B cell (primary cell): ENCODE measurements at regions not wholly inside any gene's neighbourhood (a gene's known extent, or its start where the extent isn't known, plus 50 kb on each side); places are given as distances from the start of the nearest gene placed in this dataset.
"Not testable (repeated sequence)": the region's sequence is repeated elsewhere in the genome, so short reads cannot be mapped to it uniquely, and the experiment has no call there.

Experiments used
- ATAC-seq: fragments of 200-7000 bp; cut with Tn5 transposase; one replicate; pipeline ENCODE4 v1.10.0; 2021; ENCODE audit warnings: low read depth, mild to moderate bottlenecking, moderate number of reproducible peaks, moderate library complexity
- CTCF ChIA-PET: fragments of 350-600 bp; sonication (Branson Sonifier 250); formaldehyde crosslinking; loops from one replicate; lab custom pipeline; 2021; ENCODE audit warnings: antibody characterized with exemption, inconsistent platforms; lab: Charles Lee
- POLR2A ChIA-PET: fragments of 350-600 bp; sonication (Branson Sonifier 250); formaldehyde crosslinking; loops from one replicate; lab custom pipeline; 2021; ENCODE audit warnings: antibody characterized with exemption; lab: Charles Lee
- DNase-seq: peaks from one replicate; pipeline ENCODE4 v3.0.0; 2013
- H2AFZ ChIP-seq: 2 replicates; pipeline ENCODE4 v1.6.1; 2012; ENCODE audit warnings: mild to moderate bottlenecking, low read depth, low read length; ENCODE audit not compliant: insufficient read depth, poor library complexity, severe bottlenecking
- H3K27ac ChIP-seq, 2 donors: 1 replicate in 1 of 2; 2 replicates in 1 of 2; pipeline ENCODE4 v1.5.1; 2012 to 2013; ENCODE audit warnings: low read length in 2 of 2, mild to moderate bottlenecking in 2 of 2, moderate library complexity in 1 of 2
- H3K27me3 ChIP-seq, 4 experiments: fragments of 200-600 bp in 1 of 4; sonication (generic) in 1 of 4; replicated peaks in 1 of 4; 1 replicate in 2 of 4; 2 replicates in 2 of 4; pipeline versions ENCODE4 v1.6.1 to v1.7.0; 2013 to 2016; ENCODE audit warnings: low read length in 3 of 4, mild to moderate bottlenecking in 2 of 4, mixed read lengths in 1 of 4, moderate library complexity in 1 of 4; ENCODE audit not compliant: insufficient read depth in 4 of 4, control insufficient read depth in 3 of 4; ENCODE audit errors: control extremely low read depth in 1 of 4
- H3K36me3 ChIP-seq, 2 experiments: replicated peaks in 1 of 2; 1 replicate in 1 of 2; 2 replicates in 1 of 2; pipeline versions ENCODE4 v1.6.1 to v1.7.1; 2013; ENCODE audit warnings: low read length in 1 of 2; ENCODE audit not compliant: insufficient read depth in 2 of 2, control insufficient read depth in 1 of 2; ENCODE audit errors: control extremely low read depth in 1 of 2, extremely low read depth in 1 of 2
- H3K4me1 ChIP-seq, 2 donors: fragments of 200-600 bp in 1 of 2; sonication (generic) in 1 of 2; 1 replicate in 1 of 2; 2 replicates in 1 of 2; pipeline versions ENCODE4 v1.5.1 to v1.6.1; 2013 to 2017; ENCODE audit warnings: low read length in 2 of 2; ENCODE audit not compliant: control insufficient read depth in 2 of 2, insufficient read depth in 2 of 2
- H3K4me2 ChIP-seq: replicated peaks from 2 replicates; pipeline ENCODE3; 2012; ENCODE audit warnings: mild to moderate bottlenecking, low read depth, low read length; ENCODE audit not compliant: poor library complexity, severe bottlenecking
- H3K4me3 ChIP-seq, 5 experiments: fragments of 200-600 bp in 1 of 5; sonication (generic) in 1 of 5; 1 replicate in 3 of 5; 2 replicates in 2 of 5; pipeline versions ENCODE4 v1.5.1 to v1.7.0; 2011 to 2016; ENCODE audit warnings: low read length in 4 of 5, mild to moderate bottlenecking in 4 of 5, low read depth in 2 of 5, control low read depth in 1 of 5, moderate library complexity in 1 of 5; ENCODE audit not compliant: insufficient read depth in 1 of 5; ENCODE audit errors: control extremely low read depth in 1 of 5, extremely low read depth in 1 of 5
- H3K79me2 ChIP-seq: fragments of 200-600 bp; sonication (generic); one replicate; pipeline ENCODE4 v1.6.0; 2016; ENCODE audit warnings: low read length; ENCODE audit not compliant: control insufficient read depth, insufficient read depth
- H3K9ac ChIP-seq: fragments of 200-600 bp; sonication (generic); 2 replicates; pipeline ENCODE4 v1.6.1; 2017; ENCODE audit warnings: mild to moderate bottlenecking, low read length, moderate library complexity
- H3K9me3 ChIP-seq, 3 donors: one replicate each; pipeline versions ENCODE4 v1.6.1 to v1.7.1; 2013; ENCODE audit warnings: low read length in 2 of 3; ENCODE audit not compliant: control insufficient read depth in 2 of 3, insufficient read depth in 1 of 3; ENCODE audit errors: control extremely low read depth in 1 of 3
- H4K20me1 ChIP-seq: 2 replicates; pipeline ENCODE4 v1.6.0; 2012; ENCODE audit warnings: mild to moderate bottlenecking, low read length; ENCODE audit not compliant: insufficient read depth, control insufficient read depth, poor library complexity, severe bottlenecking
- H3K27ac Mint-ChIP-seq: one replicate; pipeline ENCODE4 v1.8.0; 2021; ENCODE audit warnings: mixed read lengths
- H3K27me3 Mint-ChIP-seq: one replicate; pipeline ENCODE4 v1.8.0; 2021; ENCODE audit warnings: mixed read lengths
- H3K4me1 Mint-ChIP-seq: one replicate; pipeline ENCODE4 v1.8.0; 2021; ENCODE audit warnings: mixed read lengths
- H3K4me3 Mint-ChIP-seq: one replicate; pipeline ENCODE4 v1.8.0; 2021; ENCODE audit warnings: mixed read lengths
- H3K9me3 Mint-ChIP-seq: one replicate; pipeline ENCODE4 v1.8.0; 2022; ENCODE audit warnings: mixed read lengths; ENCODE audit not compliant: insufficient read depth
- CTCF ChIP-seq: fragments of 200-600 bp; IDR thresholded peaks from one replicate; pipeline ENCODE4 v1.8.0; 2022; ENCODE audit warnings: antibody characterized with exemption, mild to moderate bottlenecking
- EZH2 ChIP-seq: IDR thresholded peaks from 2 replicates; pipeline ENCODE4 v1.6.1; 2012; ENCODE audit warnings: borderline replicate concordance, low read depth, mild to moderate bottlenecking, moderate library complexity, low read length; ENCODE audit not compliant: insufficient read depth, poor library complexity, severe bottlenecking
- WGBS: methylation state at CpG from one replicate; pipeline ENCODE4 v1.1.5; 2013; ENCODE audit warnings: missing lambda C conversion rate; ENCODE audit not compliant: insufficient coverage; 5-methylcytosine and 5-hydroxymethylcytosine counted together
- intact Hi-C: fragments of 100-400 bp; cut with micrococcal nuclease; formaldehyde crosslinking; loops from one replicate; pipeline ENCODE4 v1.10.0; 2022

- Histone ChIP-seq H4K20me1 (no peaks in the 10 kb centered on the region), H3K27me3 (no peaks in the 10 kb centered on the region), H3K79me2 (no peaks in the 10 kb centered on the region), H3K4me3 (no peak overlapping the region), H3K4me2 (no peak overlapping the region), H2AFZ (no peak overlapping the region), H3K4me1 (no peaks in the 10 kb centered on the region), H3K9ac (no peak overlapping the region), H3K27ac (no peak overlapping the region), H3K36me3 (no peaks in the 10 kb centered on the region), H3K9me3 (peaks cover 0 to 2% (median 0%) of the 10 kb centered on the region in 3 donors)
- 91% methylated on average over 4 of the region's 4 CpGs for WGBS
- H3K27ac Mint-ChIP-seq, result no peak overlapping the region
- H3K9me3 Mint-ChIP-seq, result no peaks in the 10 kb centered on the region
- ATAC-seq (no peak), DNase-seq (no peak)
- ChIA-PET POLR2A (no interaction called here), CTCF (no interaction called here)
- intact Hi-C loops, result no loop called here
- H3K4me1 Mint-ChIP-seq, result no peaks in the 10 kb centered on the region
- H3K27me3 Mint-ChIP-seq, result no peaks in the 10 kb centered on the region
- TF ChIP-seq EZH2 (no peak), CTCF (no peak)
- no peak overlapping the region for H3K4me3 Mint-ChIP-seq
These were observed 178.6 kb downstream of the TBX15 start for GRCh38 chr1:118809586-118809985.

- H3K27me3 Mint-ChIP-seq, intact Hi-C loops, H2AFZ ChIP-seq, H4K20me1 ChIP-seq, H3K4me1 Mint-ChIP-seq, H3K9me3 ChIP-seq, H3K4me3 ChIP-seq, H3K9me3 Mint-ChIP-seq, H3K9ac ChIP-seq, H3K27ac Mint-ChIP-seq, H3K27ac ChIP-seq, CTCF ChIA-PET, H3K27me3 ChIP-seq, H3K36me3 ChIP-seq, H3K79me2 ChIP-seq, H3K4me1 ChIP-seq, H3K4me2 ChIP-seq, ATAC-seq, DNase-seq, POLR2A ChIA-PET, H3K4me3 Mint-ChIP-seq: not testable (repeated sequence)
- WGBS, result 76% methylated on average over 4 of the region's 5 CpGs
These were observed 185.0 kb downstream of the TBX15 start for GRCh38 chr1:118803128-118803527.
